ENCODE measurements at regions not wholly inside any gene's neighbourhood (a gene's known extent, or its start where the extent isn't known, plus 50 kb on each side); places are given as distances from the start of the nearest gene placed in this dataset.
"Not testable (repeated sequence)": the region's sequence is repeated elsewhere in the genome, so short reads cannot be mapped to it uniquely, and the experiment has no call there.

- DNase-seq = no peak
Observed at GRCh38 chr7:138328215-138328614, 131.8 kb upstream of the TRIM24 start.

- DNase-seq = not testable (repeated sequence)
Observed at GRCh38 chr7:138332850-138333249, 127.2 kb upstream of the TRIM24 start.

GRCh38 chr7:138338361-138338760, 121.7 kb upstream of the TRIM24 start:
- peak; percentile 57 for DNase-seq

- DNase-seq = not testable (repeated sequence)
Observed at GRCh38 chr7:138339229-138339628, 120.8 kb upstream of the TRIM24 start.

- DNase-seq = no peak
Observed at GRCh38 chr7:138342990-138343389, 117.1 kb upstream of the TRIM24 start.

GRCh38 chr7:138345567-138345966, 114.5 kb upstream of the TRIM24 start:
- no peak for DNase-seq

GRCh38 chr7:138346975-138347374, 113.1 kb upstream of the TRIM24 start:
- DNase-seq = no peak

- no peak for DNase-seq
Observed at GRCh38 chr7:138349841-138350700, 110.0 kb upstream of the TRIM24 start.

GRCh38 chr7:138350701-138351357, 109.2 kb upstream of the TRIM24 start:
- DNase-seq = no peak

GRCh38 chr7:138352570-138353461, 107.2 kb upstream of the TRIM24 start:
- no peak for DNase-seq

GRCh38 chr7:138354066-138354465, 106.0 kb upstream of the TRIM24 start:
- DNase-seq = no peak

GRCh38 chr7:138355254-138355653, 104.8 kb upstream of the TRIM24 start:
- no peak for DNase-seq

- no peak for DNase-seq
Observed at GRCh38 chr7:138358850-138359341, 101.2 kb upstream of the TRIM24 start.

GRCh38 chr7:138359870-138360559, 100.0 kb upstream of the TRIM24 start:
- DNase-seq = no peak

- DNase-seq = no peak
Observed at GRCh38 chr7:138363721-138364120, 96.3 kb upstream of the TRIM24 start.

GRCh38 chr7:138366137-138366536, 93.9 kb upstream of the TRIM24 start:
- not testable (repeated sequence) for DNase-seq

- DNase-seq = not testable (repeated sequence)
Observed at GRCh38 chr7:138366676-138367075, 93.4 kb upstream of the TRIM24 start.

GRCh38 chr7:138369797-138370196, 90.3 kb upstream of the TRIM24 start:
- DNase-seq = no peak

GRCh38 chr7:138370956-138371355, 89.1 kb upstream of the TRIM24 start:
- no peak for DNase-seq

- DNase-seq = no peak
Observed at GRCh38 chr7:138374119-138374693, 85.9 kb upstream of the TRIM24 start.

- DNase-seq = no peak
Observed at GRCh38 chr7:138377306-138377705, 82.8 kb upstream of the TRIM24 start.
